HepG2 (cell line): ENCODE measurements at regions not wholly inside any gene's neighbourhood (a gene's known extent, or its start where the extent isn't known, plus 50 kb on each side); places are given as distances from the start of the nearest gene placed in this dataset.
A peak's percentile ranks its signal among the peaks of the same experiment; 100 is the strongest.

Experiments
- EP300 ChIP-seq, 3 experiments: sonication (generic) in 1 of 3; formaldehyde crosslinking in 1 of 3; IDR thresholded peaks; 2 replicates each; pipeline versions ENCODE4 v1.5.1 to v1.6.1; 2011 to 2020; ENCODE audit warnings: low read depth in 2 of 3, low read length in 2 of 3, borderline replicate concordance in 1 of 3, improper control_type of control experiment in 1 of 3, mild to moderate bottlenecking in 1 of 3, missing genetic modification reagents in 1 of 3, moderate library complexity in 1 of 3
- FOSL2 ChIP-seq: sonication (generic); formaldehyde crosslinking; IDR thresholded peaks from 2 replicates; pipeline ENCODE4 v1.4.0; 2020; ENCODE audit warnings: missing genetic modification reagents
- GRHL1 ChIP-seq: sonication (generic); formaldehyde crosslinking; conservative IDR thresholded peaks from 2 replicates; pipeline ENCODE4 v1.8.0; 2022; ENCODE audit warnings: missing genetic modification reagents
- HMGXB3 ChIP-seq: sonication (generic); formaldehyde crosslinking; IDR thresholded peaks from 2 replicates; pipeline ENCODE4 v1.4.0; 2020; ENCODE audit warnings: missing genetic modification reagents, borderline replicate concordance
- KDM5B ChIP-seq: sonication (generic); formaldehyde crosslinking; IDR thresholded peaks from 2 replicates; pipeline ENCODE4 v1.4.0; 2020; ENCODE audit warnings: missing genetic modification reagents, mild to moderate bottlenecking, borderline replicate concordance
- SNAPC2 ChIP-seq: sonication (generic); formaldehyde crosslinking; IDR thresholded peaks from 2 replicates; pipeline ENCODE4 v1.8.1; 2022; ENCODE audit warnings: mild to moderate bottlenecking, missing genetic modification reagents
- TOPORS ChIP-seq: sonication (generic); formaldehyde crosslinking; IDR thresholded peaks from 2 replicates; pipeline ENCODE4 v1.8.0; 2023; ENCODE audit warnings: mild to moderate bottlenecking, missing genetic modification reagents
- ZFP36 ChIP-seq: fragments of 150-350 bp; IDR thresholded peaks from 2 replicates; pipeline ENCODE4 v1.6.1; 2018; ENCODE audit warnings: borderline replicate concordance, low read length, low read depth; ENCODE audit not compliant: partially characterized antibody
- ZNF224 ChIP-seq: sonication (generic); formaldehyde crosslinking; IDR thresholded peaks from 2 replicates; pipeline ENCODE4 v1.5.0; 2020; ENCODE audit warnings: mild to moderate bottlenecking, missing genetic modification reagents
- ZNF251 ChIP-seq: sonication (generic); formaldehyde crosslinking; IDR thresholded peaks from 2 replicates; pipeline ENCODE4 v1.9.0; 2021; ENCODE audit warnings: mild to moderate bottlenecking, missing genetic modification reagents
- ZNF879 ChIP-seq: sonication (generic); formaldehyde crosslinking; IDR thresholded peaks from 2 replicates; pipeline ENCODE4 v1.8.1; 2023; ENCODE audit warnings: missing genetic modification reagents
- ZSCAN30 ChIP-seq: sonication (generic); formaldehyde crosslinking; IDR thresholded peaks from 2 replicates; pipeline ENCODE4 v1.5.0; 2020; ENCODE audit warnings: mild to moderate bottlenecking, missing genetic modification reagents
- TF ChIP-seq, protein P1 (sequence below): sonication (generic); formaldehyde crosslinking; IDR thresholded peaks from 2 replicates; pipeline ENCODE4 v1.4.0; 2020; ENCODE audit warnings: mild to moderate bottlenecking, missing genetic modification reagents
- TF ChIP-seq, protein P2 (sequence below), 2 experiments: IDR thresholded peaks; 2 replicates each; pipeline ENCODE4 v1.6.1; 2011 to 2012; ENCODE audit warnings: low read length in 2 of 2, borderline replicate concordance in 1 of 2, low read depth in 1 of 2, mild to moderate bottlenecking in 1 of 2, moderate library complexity in 1 of 2
- TF ChIP-seq, protein P3 (sequence below): sonication (generic); formaldehyde crosslinking; IDR thresholded peaks from 2 replicates; pipeline ENCODE4 v1.4.0; 2020; ENCODE audit warnings: missing genetic modification reagents, mild to moderate bottlenecking, borderline replicate concordance

- TF ChIP-seq, protein P1, sequence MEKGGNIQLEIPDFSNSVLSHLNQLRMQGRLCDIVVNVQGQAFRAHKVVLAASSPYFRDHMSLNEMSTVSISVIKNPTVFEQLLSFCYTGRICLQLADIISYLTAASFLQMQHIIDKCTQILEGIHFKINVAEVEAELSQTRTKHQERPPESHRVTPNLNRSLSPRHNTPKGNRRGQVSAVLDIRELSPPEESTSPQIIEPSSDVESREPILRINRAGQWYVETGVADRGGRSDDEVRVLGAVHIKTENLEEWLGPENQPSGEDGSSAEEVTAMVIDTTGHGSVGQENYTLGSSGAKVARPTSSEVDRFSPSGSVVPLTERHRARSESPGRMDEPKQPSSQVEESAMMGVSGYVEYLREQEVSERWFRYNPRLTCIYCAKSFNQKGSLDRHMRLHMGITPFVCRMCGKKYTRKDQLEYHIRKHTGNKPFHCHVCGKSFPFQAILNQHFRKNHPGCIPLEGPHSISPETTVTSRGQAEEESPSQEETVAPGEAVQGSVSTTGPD (CRISPR knock-in tag), result no peak
- TF ChIP-seq SNAPC2 (CRISPR knock-in tag) (no peak), ZFP36 (no peak), HMGXB3 (CRISPR knock-in tag) (no peak), TOPORS (CRISPR knock-in tag) (no peak), ZNF251 (no peak), GRHL1 (no peak), EP300 (IDR thresholded peaks at IDR 0.05; ENCODE audit: low read depth in 2 of 2, low read length in 2 of 2) (peak in 1 of 2 experiments; percentile 34; a peak in 1 of 4 replicates), EP300 (CRISPR knock-in tag; IDR thresholded peaks at IDR 0.05; ENCODE audit: borderline replicate concordance) (no peak), ZNF224 (CRISPR knock-in tag) (no peak), KDM5B (CRISPR knock-in tag) (no peak), ZNF879 (no peak), FOSL2 (CRISPR knock-in tag) (peak; percentile 18; the same call in 1 of the 2 replicates), ZSCAN30 (CRISPR knock-in tag) (no peak)
- TF ChIP-seq, protein P2, sequence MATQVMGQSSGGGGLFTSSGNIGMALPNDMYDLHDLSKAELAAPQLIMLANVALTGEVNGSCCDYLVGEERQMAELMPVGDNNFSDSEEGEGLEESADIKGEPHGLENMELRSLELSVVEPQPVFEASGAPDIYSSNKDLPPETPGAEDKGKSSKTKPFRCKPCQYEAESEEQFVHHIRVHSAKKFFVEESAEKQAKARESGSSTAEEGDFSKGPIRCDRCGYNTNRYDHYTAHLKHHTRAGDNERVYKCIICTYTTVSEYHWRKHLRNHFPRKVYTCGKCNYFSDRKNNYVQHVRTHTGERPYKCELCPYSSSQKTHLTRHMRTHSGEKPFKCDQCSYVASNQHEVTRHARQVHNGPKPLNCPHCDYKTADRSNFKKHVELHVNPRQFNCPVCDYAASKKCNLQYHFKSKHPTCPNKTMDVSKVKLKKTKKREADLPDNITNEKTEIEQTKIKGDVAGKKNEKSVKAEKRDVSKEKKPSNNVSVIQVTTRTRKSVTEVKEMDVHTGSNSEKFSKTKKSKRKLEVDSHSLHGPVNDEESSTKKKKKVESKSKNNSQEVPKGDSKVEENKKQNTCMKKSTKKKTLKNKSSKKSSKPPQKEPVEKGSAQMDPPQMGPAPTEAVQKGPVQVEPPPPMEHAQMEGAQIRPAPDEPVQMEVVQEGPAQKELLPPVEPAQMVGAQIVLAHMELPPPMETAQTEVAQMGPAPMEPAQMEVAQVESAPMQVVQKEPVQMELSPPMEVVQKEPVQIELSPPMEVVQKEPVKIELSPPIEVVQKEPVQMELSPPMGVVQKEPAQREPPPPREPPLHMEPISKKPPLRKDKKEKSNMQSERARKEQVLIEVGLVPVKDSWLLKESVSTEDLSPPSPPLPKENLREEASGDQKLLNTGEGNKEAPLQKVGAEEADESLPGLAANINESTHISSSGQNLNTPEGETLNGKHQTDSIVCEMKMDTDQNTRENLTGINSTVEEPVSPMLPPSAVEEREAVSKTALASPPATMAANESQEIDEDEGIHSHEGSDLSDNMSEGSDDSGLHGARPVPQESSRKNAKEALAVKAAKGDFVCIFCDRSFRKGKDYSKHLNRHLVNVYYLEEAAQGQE (IDR thresholded peaks at IDR 0.05; ENCODE audit: borderline replicate concordance in 1 of 2, low read depth in 1 of 2, low read length in 2 of 2), result no peak
- TF ChIP-seq, protein P3, sequence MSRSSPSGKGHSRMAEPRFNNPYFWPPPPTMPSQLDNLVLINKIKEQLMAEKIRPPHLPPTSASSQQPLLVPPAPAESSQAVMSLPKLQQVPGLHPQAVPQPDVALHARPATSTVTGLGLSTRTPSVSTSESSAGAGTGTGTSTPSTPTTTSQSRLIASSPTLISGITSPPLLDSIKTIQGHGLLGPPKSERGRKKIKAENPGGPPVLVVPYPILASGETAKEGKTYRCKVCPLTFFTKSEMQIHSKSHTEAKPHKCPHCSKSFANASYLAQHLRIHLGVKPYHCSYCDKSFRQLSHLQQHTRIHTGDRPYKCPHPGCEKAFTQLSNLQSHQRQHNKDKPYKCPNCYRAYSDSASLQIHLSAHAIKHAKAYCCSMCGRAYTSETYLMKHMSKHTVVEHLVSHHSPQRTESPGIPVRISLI, result no peak
Measured at GRCh38 chr21:38914528-38915293, 109.0 kb downstream of the ETS2 start (continued).
